ENCODE measurements at regions not wholly inside any gene's neighbourhood (a gene's known extent, or its start where the extent isn't known, plus 50 kb on each side); places are given as distances from the start of the nearest gene placed in this dataset.

GRCh38 chr2:46239175-46239846 lies 57.9 kb upstream of the EPAS1 start:
- Histone ChIP-seq H3K4me3 (ENCODE audit: severe bottlenecking) (no peak overlapping the region), H3K27me3 (ENCODE audit: insufficient read depth, poor library complexity, severe bottlenecking) (no peaks in the 10 kb centered on the region), H3K27ac (ENCODE audit: poor library complexity, severe bottlenecking) (no peak overlapping the region), H3K4me1 (ENCODE audit: insufficient read depth, poor library complexity, severe bottlenecking) (no peaks in the 10 kb centered on the region), H3K9me3 (ENCODE audit: severe bottlenecking) (no peaks in the 10 kb centered on the region), H3K36me3 (ENCODE audit: low read depth) (no peaks in the 10 kb centered on the region)
- TF ChIP-seq CTCF (IDR thresholded peaks at IDR 0.05; ENCODE audit: poor library complexity, severe bottlenecking), result no peak
- ATAC-seq (ENCODE audit: low read depth), result no peak
- no peak for DNase-seq (ENCODE audit: low spot score)

- H3K4me3 ChIP-seq (ENCODE audit: severe bottlenecking), result no peak overlapping the region
- H3K27me3 ChIP-seq (ENCODE audit: insufficient read depth, poor library complexity, severe bottlenecking), result no peaks in the 10 kb centered on the region
- H3K9me3 ChIP-seq (ENCODE audit: severe bottlenecking), result no peaks in the 10 kb centered on the region
- DNase-seq (ENCODE audit: low spot score), result no peak
- no peaks in the 10 kb centered on the region for H3K4me1 ChIP-seq (ENCODE audit: insufficient read depth, poor library complexity, severe bottlenecking)
- H3K27ac ChIP-seq (ENCODE audit: poor library complexity, severe bottlenecking), result no peak overlapping the region
- no peaks in the 10 kb centered on the region for H3K36me3 ChIP-seq (ENCODE audit: low read depth)
- TF ChIP-seq CTCF (IDR thresholded peaks at IDR 0.05; ENCODE audit: poor library complexity, severe bottlenecking), result no peak
- no peak for ATAC-seq (ENCODE audit: low read depth)
These were observed 57.4 kb upstream of the EPAS1 start for GRCh38 chr2:46239847-46240181.

GRCh38 chr2:46241344-46241743 lies 55.9 kb upstream of the EPAS1 start:
- Histone ChIP-seq H3K27me3 (ENCODE audit: insufficient read depth, poor library complexity, severe bottlenecking) (no peaks in the 10 kb centered on the region), H3K27ac (ENCODE audit: poor library complexity, severe bottlenecking) (no peak overlapping the region), H3K9me3 (ENCODE audit: severe bottlenecking) (no peaks in the 10 kb centered on the region), H3K4me3 (ENCODE audit: severe bottlenecking) (no peak overlapping the region), H3K4me1 (ENCODE audit: insufficient read depth, poor library complexity, severe bottlenecking) (no peaks in the 10 kb centered on the region), H3K36me3 (ENCODE audit: low read depth) (no peaks in the 10 kb centered on the region)
- ATAC-seq (ENCODE audit: low read depth), result peak; percentile 77
- DNase-seq (ENCODE audit: low spot score), result no peak
- TF ChIP-seq CTCF (IDR thresholded peaks at IDR 0.05; ENCODE audit: poor library complexity, severe bottlenecking), result no peak

GRCh38 chr2:46245869-46246268 lies 51.3 kb upstream of the EPAS1 start:
- Histone ChIP-seq H3K36me3 (ENCODE audit: low read depth) (no peaks in the 10 kb centered on the region), H3K27me3 (ENCODE audit: insufficient read depth, poor library complexity, severe bottlenecking) (no peaks in the 10 kb centered on the region), H3K4me3 (ENCODE audit: severe bottlenecking) (no peak overlapping the region), H3K4me1 (ENCODE audit: insufficient read depth, poor library complexity, severe bottlenecking) (no peaks in the 10 kb centered on the region), H3K9me3 (ENCODE audit: severe bottlenecking) (peaks cover 3% of the 10 kb centered on the region), H3K27ac (ENCODE audit: poor library complexity, severe bottlenecking) (no peak overlapping the region)
- ATAC-seq (ENCODE audit: low read depth) (no peak), DNase-seq (ENCODE audit: low spot score) (no peak)
- no peak for TF ChIP-seq CTCF (IDR thresholded peaks at IDR 0.05; ENCODE audit: poor library complexity, severe bottlenecking)

- Histone ChIP-seq H3K27me3 (ENCODE audit: insufficient read depth, poor library complexity, severe bottlenecking) (no peaks in the 10 kb centered on the region), H3K4me3 (ENCODE audit: severe bottlenecking) (no peak overlapping the region), H3K9me3 (ENCODE audit: severe bottlenecking) (peaks cover 3% of the 10 kb centered on the region), H3K4me1 (ENCODE audit: insufficient read depth, poor library complexity, severe bottlenecking) (no peaks in the 10 kb centered on the region), H3K27ac (ENCODE audit: poor library complexity, severe bottlenecking) (no peak overlapping the region), H3K36me3 (ENCODE audit: low read depth) (no peaks in the 10 kb centered on the region)
- DNase-seq (ENCODE audit: low spot score) (no peak), ATAC-seq (ENCODE audit: low read depth) (no peak)
- TF ChIP-seq CTCF (IDR thresholded peaks at IDR 0.05; ENCODE audit: poor library complexity, severe bottlenecking), result no peak
These were observed 50.4 kb upstream of the EPAS1 start for GRCh38 chr2:46246790-46247189.

Measured in RWPE2 (cell line).